ENCODE measurements at regions not wholly inside any gene's neighbourhood (a gene's known extent, or its start where the extent isn't known, plus 50 kb on each side); places are given as distances from the start of the nearest gene placed in this dataset.
"Not testable (repeated sequence)": the region's sequence is repeated elsewhere in the genome, so short reads cannot be mapped to it uniquely, and the experiment has no call there.

DNA sequence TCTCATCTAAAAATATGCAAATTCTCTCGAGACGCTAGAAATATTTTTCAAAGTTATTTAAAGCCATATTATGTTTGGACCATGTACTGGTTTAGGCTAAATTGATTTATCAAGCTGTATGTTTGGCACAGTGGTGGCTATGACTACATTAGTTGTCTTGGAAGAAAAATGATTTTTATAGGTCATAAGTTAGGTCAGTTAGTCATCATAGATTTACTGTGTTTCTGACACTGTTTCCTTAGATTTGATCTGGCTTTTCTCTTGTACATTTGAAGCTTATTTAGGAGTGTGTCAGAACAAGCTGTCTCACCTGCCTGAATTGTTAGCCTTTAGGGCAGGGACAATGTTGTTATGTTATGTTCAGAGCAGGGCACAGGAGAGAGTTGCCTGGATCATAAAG lies 161.1 kb upstream of the FBXO33 start:
- Histone ChIP-seq H3K27ac (ENCODE audit: low read depth, low read length, severe bottlenecking) (no peak overlapping the region), H3K4me1 (ENCODE audit: control insufficient read depth, insufficient read depth, low read length, poor library complexity, severe bottlenecking) (no peaks in the 10 kb centered on the region), H3K9me3 (ENCODE audit: control insufficient read depth, low read length) (no peaks in the 10 kb centered on the region), H3K36me3 (ENCODE audit: control insufficient read depth, insufficient read depth, low read length) (no peaks in the 10 kb centered on the region), H3K4me3 (ENCODE audit: extremely low read depth, insufficient read depth, low read length, poor library complexity, severe bottlenecking) (no peak overlapping the region)
- 100% methylated on average over 2 of the region's 2 CpGs; no CpG with 5 or more reads in 1 of the 2 experiments for WGBS, 2 experiments (ENCODE audit: insufficient coverage in 2 of 2)

DNA sequence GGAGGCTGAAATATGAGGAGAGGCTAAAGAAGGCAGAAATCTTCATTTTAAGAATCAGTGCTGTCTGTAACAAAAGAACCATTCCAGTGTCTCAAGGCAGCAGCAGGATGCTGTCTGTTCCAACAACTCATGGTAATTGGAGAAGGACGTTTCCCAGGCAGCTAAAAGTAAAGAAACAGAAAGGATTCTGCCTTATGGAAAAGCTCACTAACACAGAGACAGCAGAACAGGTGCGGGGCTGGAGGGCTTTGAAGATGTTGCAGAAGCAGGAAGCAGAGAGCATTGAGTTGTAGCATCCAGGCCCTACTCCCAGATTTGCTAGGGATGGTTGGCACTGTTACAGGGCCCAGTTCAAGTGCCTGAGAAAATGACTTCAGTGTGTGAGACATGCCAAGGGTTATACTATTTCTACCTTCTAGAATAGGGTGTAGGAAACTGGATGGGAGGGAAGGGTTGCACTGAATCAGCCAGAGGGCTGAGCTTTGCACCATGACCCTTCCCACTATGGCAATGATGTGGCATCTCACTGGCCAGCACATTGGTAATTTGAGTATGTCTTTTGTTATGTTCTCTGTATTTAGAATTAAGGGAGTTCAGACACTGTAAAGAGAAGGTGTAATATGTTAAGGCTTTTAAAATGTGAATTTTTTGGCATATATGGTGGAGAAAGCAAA lies 160.0 kb upstream of the FBXO33 start:
- H3K4me3 ChIP-seq (ENCODE audit: extremely low read depth, insufficient read depth, low read length, poor library complexity, severe bottlenecking): no peak overlapping the region
- no peaks in the 10 kb centered on the region for H3K9me3 ChIP-seq (ENCODE audit: control insufficient read depth, low read length)
- no peak overlapping the region for H3K27ac ChIP-seq (ENCODE audit: low read depth, low read length, severe bottlenecking)
- H3K4me1 ChIP-seq (ENCODE audit: control insufficient read depth, insufficient read depth, low read length, poor library complexity, severe bottlenecking): no peaks in the 10 kb centered on the region
- no peaks in the 10 kb centered on the region for H3K36me3 ChIP-seq (ENCODE audit: control insufficient read depth, insufficient read depth, low read length)
- 63 to 83% methylated on average over 1 to 2 of the region's 2 CpGs for WGBS, 2 experiments (ENCODE audit: insufficient coverage in 2 of 2)

DNA sequence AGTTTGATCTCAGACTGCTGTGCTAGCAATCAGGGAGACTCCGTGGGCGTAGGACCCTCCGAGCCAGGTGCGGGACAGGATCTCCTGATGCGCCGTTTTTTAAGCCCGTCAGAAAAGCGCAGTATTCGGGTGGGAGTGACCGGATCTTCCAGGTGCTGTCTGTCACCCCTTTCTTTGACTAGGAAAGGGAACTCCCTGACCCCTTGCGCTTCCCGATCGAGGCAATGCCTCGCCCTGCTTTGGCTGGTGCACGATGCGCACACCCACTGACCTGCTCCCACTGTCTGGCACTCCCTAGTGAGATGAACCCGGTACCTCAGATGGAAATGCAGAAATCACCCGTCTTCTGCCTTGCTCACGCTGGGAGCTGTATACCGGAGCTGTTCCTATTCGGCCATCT lies 157.6 kb upstream of the FBXO33 start:
- not testable (repeated sequence) for H3K9me3 ChIP-seq (ENCODE audit: control insufficient read depth, low read length); H3K4me1 ChIP-seq (ENCODE audit: control insufficient read depth, insufficient read depth, low read length, poor library complexity, severe bottlenecking); H3K27ac ChIP-seq (ENCODE audit: low read depth, low read length, severe bottlenecking); H3K36me3 ChIP-seq (ENCODE audit: control insufficient read depth, insufficient read depth, low read length); H3K4me3 ChIP-seq (ENCODE audit: extremely low read depth, insufficient read depth, low read length, poor library complexity, severe bottlenecking)
- 92 to 94% methylated on average over 15 to 19 of the region's 21 CpGs for WGBS, 2 experiments (ENCODE audit: insufficient coverage in 2 of 2)

- H3K9me3 ChIP-seq (ENCODE audit: control insufficient read depth, low read length): no peaks in the 10 kb centered on the region
- no peak overlapping the region for H3K4me3 ChIP-seq (ENCODE audit: extremely low read depth, insufficient read depth, low read length, poor library complexity, severe bottlenecking)
- H3K36me3 ChIP-seq (ENCODE audit: control insufficient read depth, insufficient read depth, low read length): no peaks in the 10 kb centered on the region
- H3K27ac ChIP-seq (ENCODE audit: low read depth, low read length, severe bottlenecking): no peak overlapping the region
- no peaks in the 10 kb centered on the region for H3K4me1 ChIP-seq (ENCODE audit: control insufficient read depth, insufficient read depth, low read length, poor library complexity, severe bottlenecking)
- 47 to 57% methylated on average over 2 of the region's 2 CpGs for WGBS, 2 experiments (ENCODE audit: insufficient coverage in 2 of 2)
Observed at GRCh38 chr14:39582028-39582654, 149.9 kb upstream of the FBXO33 start.

- Histone ChIP-seq H3K4me1 (ENCODE audit: control insufficient read depth, insufficient read depth, low read length, poor library complexity, severe bottlenecking) (no peaks in the 10 kb centered on the region), H3K9me3 (ENCODE audit: control insufficient read depth, low read length) (no peaks in the 10 kb centered on the region), H3K27ac (ENCODE audit: low read depth, low read length, severe bottlenecking) (no peak overlapping the region), H3K36me3 (ENCODE audit: control insufficient read depth, insufficient read depth, low read length) (no peaks in the 10 kb centered on the region), H3K4me3 (ENCODE audit: extremely low read depth, insufficient read depth, low read length, poor library complexity, severe bottlenecking) (no peak overlapping the region)
- no CpG with 5 or more reads among the region's 2 CpGs for WGBS, 2 experiments (ENCODE audit: insufficient coverage in 2 of 2)
Observed at GRCh38 chr14:39581474-39581873, 149.2 kb upstream of the FBXO33 start.

DNA sequence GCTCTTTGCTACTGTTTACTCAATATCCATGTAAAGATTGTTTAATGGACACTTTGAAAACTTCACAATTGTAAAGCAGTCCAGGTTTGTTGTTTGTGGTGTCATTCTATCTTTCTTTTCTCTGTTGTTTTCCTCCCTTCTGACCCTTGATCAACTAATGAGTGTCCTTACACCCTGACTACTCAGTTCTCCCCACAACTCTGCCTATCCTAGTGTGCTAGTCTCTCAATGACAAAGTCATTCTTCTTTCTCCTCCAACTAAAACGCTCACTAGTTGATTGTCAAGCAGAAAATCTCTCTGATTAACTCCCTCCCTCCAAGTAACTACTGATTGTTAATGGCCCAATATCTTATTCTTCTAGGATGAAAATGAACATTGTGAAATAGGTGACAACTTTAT lies 148.5 kb upstream of the FBXO33 start:
- H3K27ac ChIP-seq (ENCODE audit: low read depth, low read length, severe bottlenecking): no peak overlapping the region
- H3K9me3 ChIP-seq (ENCODE audit: control insufficient read depth, low read length): no peaks in the 10 kb centered on the region
- H3K4me3 ChIP-seq (ENCODE audit: extremely low read depth, insufficient read depth, low read length, poor library complexity, severe bottlenecking): no peak overlapping the region
- 50% methylated on average over 1 of the region's 1 CpG for WGBS, 2 experiments (ENCODE audit: insufficient coverage in 2 of 2)
- H3K4me1 ChIP-seq (ENCODE audit: control insufficient read depth, insufficient read depth, low read length, poor library complexity, severe bottlenecking): no peaks in the 10 kb centered on the region
- H3K36me3 ChIP-seq (ENCODE audit: control insufficient read depth, insufficient read depth, low read length): no peaks in the 10 kb centered on the region

DNA sequence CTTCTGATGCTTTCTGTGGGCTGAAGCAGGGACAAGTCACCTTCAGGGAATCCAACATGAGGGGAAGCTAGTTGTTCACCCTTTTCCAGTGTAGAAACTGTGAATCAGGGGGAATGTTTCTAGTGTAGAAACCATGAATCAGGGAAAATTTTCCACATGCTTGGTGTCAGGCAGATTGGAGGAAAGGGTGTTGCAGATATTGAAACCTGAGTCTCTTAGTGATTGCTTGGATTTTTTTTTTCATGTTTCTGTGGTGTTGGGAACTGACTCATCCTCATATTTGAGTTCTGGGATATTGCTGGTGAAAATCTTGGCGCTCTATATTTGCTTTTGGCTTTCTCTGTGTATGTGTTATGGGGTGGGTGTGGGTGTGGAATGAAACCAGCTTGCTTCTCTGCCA lies 144.5 kb upstream of the FBXO33 start:
- Histone ChIP-seq H3K4me3 (ENCODE audit: extremely low read depth, insufficient read depth, low read length, poor library complexity, severe bottlenecking) (no peak overlapping the region), H3K9me3 (ENCODE audit: control insufficient read depth, low read length) (peaks cover 6% of the 10 kb centered on the region), H3K4me1 (ENCODE audit: control insufficient read depth, insufficient read depth, low read length, poor library complexity, severe bottlenecking) (no peaks in the 10 kb centered on the region), H3K27ac (ENCODE audit: low read depth, low read length, severe bottlenecking) (no peak overlapping the region), H3K36me3 (ENCODE audit: control insufficient read depth, insufficient read depth, low read length) (no peaks in the 10 kb centered on the region)
- 100% methylated on average over 1 of the region's 1 CpG; no CpG with 5 or more reads in 1 of the 2 experiments for WGBS, 2 experiments (ENCODE audit: insufficient coverage in 2 of 2)

DNA sequence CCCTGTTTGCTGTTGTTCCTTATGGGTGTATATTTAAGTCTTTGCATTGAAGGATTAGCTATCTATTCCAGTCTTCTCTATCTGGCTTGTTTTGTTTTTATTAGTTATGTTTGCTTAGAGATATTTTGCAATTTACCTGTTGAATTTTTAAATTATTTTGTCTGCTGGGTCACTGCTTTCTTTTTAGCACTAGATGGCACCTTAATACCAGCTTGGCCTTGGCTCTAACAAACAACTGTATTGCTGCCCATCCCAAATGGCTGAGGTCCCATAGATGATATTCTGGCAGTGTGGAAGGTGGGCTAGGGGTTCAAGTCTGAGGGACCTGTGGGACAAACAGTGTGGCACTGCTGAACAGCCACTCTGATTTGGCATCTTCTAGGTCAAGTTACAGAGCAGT lies 144.0 kb upstream of the FBXO33 start:
- Histone ChIP-seq H3K27ac (ENCODE audit: low read depth, low read length, severe bottlenecking) (no peak overlapping the region), H3K36me3 (ENCODE audit: control insufficient read depth, insufficient read depth, low read length) (no peaks in the 10 kb centered on the region), H3K9me3 (ENCODE audit: control insufficient read depth, low read length) (peaks cover 6% of the 10 kb centered on the region), H3K4me3 (ENCODE audit: extremely low read depth, insufficient read depth, low read length, poor library complexity, severe bottlenecking) (no peak overlapping the region), H3K4me1 (ENCODE audit: control insufficient read depth, insufficient read depth, low read length, poor library complexity, severe bottlenecking) (no peaks in the 10 kb centered on the region)

GRCh38 chr14:39568809-39569538 lies 136.7 kb upstream of the FBXO33 start:
- H3K36me3 ChIP-seq (ENCODE audit: control insufficient read depth, insufficient read depth, low read length): no peaks in the 10 kb centered on the region
- H3K4me3 ChIP-seq (ENCODE audit: extremely low read depth, insufficient read depth, low read length, poor library complexity, severe bottlenecking): no peak overlapping the region
- 61 to 84% methylated on average over 4 of the region's 4 CpGs for WGBS, 2 experiments (ENCODE audit: insufficient coverage in 2 of 2)
- no peaks in the 10 kb centered on the region for H3K4me1 ChIP-seq (ENCODE audit: control insufficient read depth, insufficient read depth, low read length, poor library complexity, severe bottlenecking)
- no peak overlapping the region for H3K27ac ChIP-seq (ENCODE audit: low read depth, low read length, severe bottlenecking)
- no peaks in the 10 kb centered on the region for H3K9me3 ChIP-seq (ENCODE audit: control insufficient read depth, low read length)

GRCh38 chr14:39566795-39567194 lies 134.6 kb upstream of the FBXO33 start:
- Histone ChIP-seq H3K9me3 (ENCODE audit: control insufficient read depth, low read length) (no peaks in the 10 kb centered on the region), H3K36me3 (ENCODE audit: control insufficient read depth, insufficient read depth, low read length) (no peaks in the 10 kb centered on the region), H3K4me1 (ENCODE audit: control insufficient read depth, insufficient read depth, low read length, poor library complexity, severe bottlenecking) (no peaks in the 10 kb centered on the region), H3K27ac (ENCODE audit: low read depth, low read length, severe bottlenecking) (no peak overlapping the region), H3K4me3 (ENCODE audit: extremely low read depth, insufficient read depth, low read length, poor library complexity, severe bottlenecking) (no peak overlapping the region)
- no CpG with 5 or more reads among the region's 2 CpGs for WGBS, 2 experiments (ENCODE audit: insufficient coverage in 2 of 2)

DNA sequence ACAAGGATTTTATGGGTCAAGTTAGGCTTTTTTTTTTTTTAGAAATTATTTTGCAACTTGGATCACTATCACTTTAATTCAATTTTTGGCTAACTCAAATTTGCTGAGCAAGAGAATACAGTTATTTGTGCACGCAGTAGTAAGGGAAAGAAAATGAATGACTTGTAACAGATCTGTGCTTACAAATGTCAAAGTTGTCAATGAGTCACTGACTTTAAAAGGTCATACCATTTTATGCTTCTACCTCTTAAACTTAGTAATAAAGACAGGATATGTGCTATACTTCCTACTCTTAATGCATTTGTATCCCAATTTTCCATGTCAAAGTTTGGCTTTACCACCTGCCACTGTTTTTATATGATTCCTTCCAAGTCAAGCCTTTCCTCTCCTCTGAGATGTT lies 131.1 kb upstream of the FBXO33 start:
- WGBS, 2 experiments (ENCODE audit: insufficient coverage in 2 of 2): no CpG with 5 or more reads among the region's 1 CpG
- Histone ChIP-seq H3K4me3 (ENCODE audit: extremely low read depth, insufficient read depth, low read length, poor library complexity, severe bottlenecking) (no peak overlapping the region), H3K36me3 (ENCODE audit: control insufficient read depth, insufficient read depth, low read length) (no peaks in the 10 kb centered on the region), H3K4me1 (ENCODE audit: control insufficient read depth, insufficient read depth, low read length, poor library complexity, severe bottlenecking) (no peaks in the 10 kb centered on the region), H3K9me3 (ENCODE audit: control insufficient read depth, low read length) (peaks cover 4% of the 10 kb centered on the region), H3K27ac (ENCODE audit: low read depth, low read length, severe bottlenecking) (no peak overlapping the region)

Data from mesodermal cell (in vitro differentiated cells).